HG03097 (cell line): ENCODE measurements at regions not wholly inside any gene's neighbourhood (a gene's known extent, or its start where the extent isn't known, plus 50 kb on each side); places are given as distances from the start of the nearest gene placed in this dataset.

Experiments used
- ATAC-seq: cut with Tn5 transposase; IDR thresholded peaks from one replicate; pipeline ENCODE4 v1.9.1; 2021; ENCODE audit not compliant: unreplicated experiment, low FRiP score

DNA sequence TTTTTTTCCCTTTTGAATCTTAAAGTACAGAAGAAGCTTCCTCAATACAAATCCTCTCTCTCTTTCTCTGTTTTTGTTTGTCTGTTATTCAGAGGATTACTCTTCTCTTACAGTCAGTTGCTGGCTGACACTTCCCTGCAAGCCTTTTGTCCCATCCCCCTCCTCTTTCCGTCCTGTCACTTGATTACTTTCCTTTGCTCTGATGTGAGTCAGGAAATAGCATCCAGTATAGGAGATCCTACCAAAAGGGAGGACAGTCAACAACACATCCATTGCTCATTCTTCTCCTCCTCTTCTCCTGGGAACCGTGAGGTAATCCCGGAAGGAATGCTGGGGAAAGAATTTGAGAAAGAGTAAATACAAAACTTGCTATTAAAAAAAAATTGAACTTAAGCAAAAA, 79.3 kb upstream of the SCN7A start:
- no peak for ATAC-seq

DNA sequence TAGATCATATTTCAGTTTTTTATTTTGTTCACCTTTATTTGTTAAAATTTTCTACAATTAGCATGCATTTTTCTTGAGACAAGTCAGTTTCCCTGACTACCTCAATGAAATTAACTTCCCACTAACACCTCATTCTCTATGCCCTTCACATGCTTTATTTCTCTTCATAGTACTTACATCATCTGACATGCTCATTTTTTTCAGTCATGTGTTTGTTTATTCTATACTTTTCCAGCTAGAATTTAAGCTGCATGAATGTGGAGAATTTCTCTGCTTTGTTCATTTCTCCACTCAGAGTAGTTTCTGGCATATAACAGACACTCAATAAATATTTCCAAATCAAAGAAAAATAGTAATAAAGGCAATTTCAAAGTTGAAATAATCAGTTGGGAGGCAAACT, 78.9 kb upstream of the SCN7A start:
- ATAC-seq = no peak

DNA sequence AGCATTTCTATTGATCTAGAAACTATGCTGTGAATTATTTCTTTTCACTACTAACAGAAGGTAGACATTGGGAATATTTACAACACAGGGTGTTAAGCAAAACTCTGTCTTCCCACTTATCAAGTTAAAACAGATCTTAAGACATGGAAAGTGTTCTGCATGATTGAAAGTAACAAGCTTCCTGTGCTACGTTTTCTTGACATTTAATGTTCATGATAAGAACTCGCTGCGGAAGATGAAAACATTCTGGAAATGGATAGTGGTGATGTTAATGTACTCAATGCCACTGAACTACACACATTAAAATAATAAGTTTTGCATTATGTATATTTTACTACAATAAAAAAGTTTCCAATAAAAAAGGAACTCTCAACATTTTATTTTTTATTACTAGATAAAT, 74.4 kb upstream of the SCN7A start:
- ATAC-seq = no peak

DNA sequence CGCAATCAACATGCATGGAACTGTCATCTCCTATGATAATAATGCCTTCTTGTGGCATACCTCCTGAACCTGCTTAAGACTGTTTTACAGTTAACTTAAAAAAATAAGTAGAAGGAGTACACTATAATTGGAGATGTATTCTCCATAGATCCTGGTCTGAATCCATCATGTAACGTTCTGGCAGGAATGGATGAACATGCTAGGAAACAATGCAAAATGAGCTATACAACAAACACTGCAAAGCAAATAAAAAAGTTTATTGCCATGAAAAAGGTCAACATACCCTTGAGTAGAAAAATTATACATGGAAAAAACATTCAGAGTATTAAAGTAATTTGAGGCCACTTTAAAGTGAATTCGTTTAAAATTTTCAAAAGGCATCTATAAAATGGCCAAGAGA, 71.5 kb upstream of the SCN7A start:
- no peak for ATAC-seq

DNA sequence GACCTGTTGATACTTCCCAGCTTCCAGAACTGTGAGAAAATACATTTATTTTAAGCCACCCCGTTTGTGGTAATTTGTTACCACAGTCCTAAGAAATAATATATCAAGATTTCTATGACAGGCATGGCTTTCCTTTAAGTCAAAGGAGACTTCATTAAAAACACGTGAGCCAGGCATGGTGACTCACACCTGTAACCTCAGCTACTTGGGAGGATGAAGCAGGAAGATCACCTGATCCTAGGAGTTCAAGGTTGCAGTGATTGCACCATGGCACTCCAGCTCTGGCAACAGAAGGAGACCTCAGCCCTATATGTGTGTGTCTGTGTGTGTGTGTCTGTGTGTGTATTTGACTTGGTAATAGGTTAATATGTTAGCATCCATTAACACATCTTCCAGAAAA, 69.8 kb upstream of the SCN7A start:
- no peak for ATAC-seq

DNA sequence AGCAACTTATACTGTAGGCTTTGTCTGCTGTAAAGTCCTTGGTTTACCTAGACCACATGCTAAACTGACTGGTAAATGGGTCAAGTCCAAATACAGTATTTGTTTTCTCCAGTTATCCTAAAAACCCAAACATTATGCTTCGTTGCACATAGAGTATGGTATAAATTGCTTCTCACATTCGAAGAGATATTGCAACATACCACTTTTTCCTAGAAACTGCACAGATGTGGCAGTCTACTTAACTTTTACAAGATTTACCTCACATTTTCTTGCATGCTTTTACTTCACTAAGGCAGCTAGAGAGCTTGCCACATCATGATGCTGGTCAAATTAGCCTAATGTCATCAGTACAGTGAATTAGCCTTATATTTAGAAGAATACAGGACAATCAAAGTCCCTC, 66.0 kb upstream of the SCN7A start:
- no peak for ATAC-seq

DNA sequence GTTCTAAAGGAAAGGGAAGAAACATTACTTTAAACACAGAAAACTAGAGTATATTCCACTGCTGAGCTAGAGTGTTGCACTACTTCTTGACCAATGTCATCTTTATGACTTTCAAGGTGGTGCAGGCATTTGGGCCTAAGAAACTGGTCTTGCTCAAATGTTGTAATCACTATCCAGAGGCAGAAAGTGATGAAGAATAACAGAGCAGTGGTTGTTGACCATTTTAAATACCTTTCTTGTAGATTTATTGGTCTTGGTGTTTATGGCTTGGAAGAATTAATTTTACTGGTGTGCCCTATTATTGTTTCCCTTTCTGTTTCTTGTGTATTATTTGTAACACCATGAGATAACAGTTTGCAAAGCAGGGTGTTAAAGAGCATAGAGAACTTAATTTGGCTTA, 56.9 kb upstream of the SCN7A start:
- no peak for ATAC-seq

DNA sequence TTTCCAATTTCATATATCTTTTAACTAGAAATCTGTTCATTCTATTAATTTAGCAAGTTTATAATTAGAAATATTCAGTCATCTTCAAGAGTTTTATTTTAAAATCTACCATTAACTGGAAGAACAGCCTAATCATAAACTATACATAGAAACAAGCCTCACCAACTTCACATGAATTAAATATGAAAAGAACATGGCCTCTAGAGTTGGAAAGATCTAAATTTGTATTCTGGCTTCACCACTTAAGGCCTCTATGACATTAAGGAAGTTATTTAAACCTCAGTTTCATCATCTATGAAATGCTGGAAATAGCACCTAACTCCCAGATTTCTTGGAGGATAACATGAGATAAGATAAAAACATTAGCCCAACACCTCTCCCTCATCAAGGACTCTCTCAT, 51.4 kb upstream of the SCN7A start:
- no peak for ATAC-seq
